Panc1 (cell line): ENCODE measurements at regions not wholly inside any gene's neighbourhood (a gene's known extent, or its start where the extent isn't known, plus 50 kb on each side); places are given as distances from the start of the nearest gene placed in this dataset.

Experiments used
- ATAC-seq: fragments of 200-7000 bp; cut with Tn5 transposase; 2 replicates; pipeline ENCODE4 v1.9.1; 2020; ENCODE audit warnings: mild to moderate bottlenecking, moderate library complexity
- BruUV-seq: library from RNA; stranded (reverse); fragments of 400-500 nt; replicated peaks from 2 replicates; lab custom pipeline; 2021; lab: Mats Ljungman, UMichigan
- CTCF ChIA-PET: fragments of 300-600 bp; sonication (Branson Sonifier 250); formaldehyde crosslinking; loops from one replicate; lab custom pipeline; 2022; ENCODE audit warnings: antibody characterized with exemption; lab: Charles Lee
- POLR2A ChIA-PET: fragments of 300-600 bp; sonication (Branson Sonifier 250); formaldehyde crosslinking; loops from one replicate; lab custom pipeline; 2022; ENCODE audit warnings: antibody characterized with exemption; lab: Charles Lee
- DNase-seq: peaks from one replicate; pipeline ENCODE4 v3.0.0-alpha.2; 2010; ENCODE audit warnings: low read depth, low spot score
- H3K27ac ChIP-seq: 2 replicates; pipeline ENCODE4 v1.5.1; 2011; ENCODE audit warnings: mild to moderate bottlenecking, low read length, inconsistent platforms
- H3K27me3 ChIP-seq: fragments of 200-500 bp; sonication (Bioruptor generic); 2 replicates; pipeline ENCODE4 v1.6.0; 2014; ENCODE audit warnings: low read length, inconsistent platforms; ENCODE audit not compliant: control insufficient read depth, insufficient read depth
- H3K36me3 ChIP-seq: fragments of 200-500 bp; sonication (Bioruptor generic); 2 replicates; pipeline ENCODE4 v1.5.1; 2014; ENCODE audit warnings: inconsistent platforms, mild to moderate bottlenecking, low read length, moderate library complexity; ENCODE audit not compliant: control insufficient read depth, insufficient read depth
- H3K4me1 ChIP-seq: 2 replicates; pipeline ENCODE4 v1.5.1; 2011; ENCODE audit warnings: inconsistent platforms, mild to moderate bottlenecking, low read length, moderate library complexity; ENCODE audit not compliant: control insufficient read depth, insufficient read depth
- H3K4me3 ChIP-seq, 2 experiments: 2 replicates each; pipeline ENCODE4 v1.5.1; 2011 to 2012; ENCODE audit warnings: low read depth in 2 of 2, low read length in 2 of 2, mild to moderate bottlenecking in 2 of 2, inconsistent platforms in 1 of 2, moderate library complexity in 1 of 2
- H3K9me3 ChIP-seq: fragments of 200-500 bp; sonication (Bioruptor generic); 2 replicates; pipeline ENCODE4 v1.5.1; 2014; ENCODE audit warnings: low read depth, mild to moderate bottlenecking, inconsistent platforms, low read length, moderate library complexity; ENCODE audit not compliant: control insufficient read depth, insufficient read depth
- CTCF ChIP-seq: fragments of 450-650 bp; IDR thresholded peaks from 2 replicates; pipeline ENCODE4 v1.5.1; 2017; ENCODE audit warnings: mild to moderate bottlenecking
- POLR2AphosphoS5 ChIP-seq: IDR thresholded peaks from 2 replicates; pipeline ENCODE4 v1.6.1; 2012; ENCODE audit warnings: mild to moderate bottlenecking, low read depth, low read length, moderate library complexity
- REST ChIP-seq, 2 experiments: IDR thresholded peaks; 2 replicates each; pipeline ENCODE4 v1.6.1; 2011 to 2012; ENCODE audit warnings: low read depth in 2 of 2, control low read depth in 1 of 2, low read length in 1 of 2, mild to moderate bottlenecking in 1 of 2, moderate library complexity in 1 of 2; ENCODE audit not compliant: insufficient read depth in 1 of 2
- SIN3A ChIP-seq: IDR thresholded peaks from 2 replicates; pipeline ENCODE4 v1.6.1; 2012; ENCODE audit warnings: low read depth, mild to moderate bottlenecking, low read length, moderate library complexity, borderline replicate concordance; ENCODE audit not compliant: insufficient read depth
- TCF7L2 ChIP-seq: IDR thresholded peaks from 2 replicates; pipeline ENCODE4 v1.6.1; 2011; ENCODE audit warnings: mild to moderate bottlenecking, low read depth, low read length, inconsistent platforms
- in situ Hi-C: cut with HindIII; loops from 2 replicates; pipeline ENCODE4 v1.10.0; 2016; ENCODE audit warnings: low sequenced_read_pairs, low pct_unique_long_range_greater_than_20kb
- intact Hi-C: fragments of 100-400 bp; cut with micrococcal nuclease; formaldehyde crosslinking; loops from one replicate; pipeline ENCODE4 v1.10.0; 2022; ENCODE audit not compliant: unreplicated experiment

- no peak for DNase-seq
- H3K9me3 ChIP-seq, result no peaks in the 10 kb centered on the region
- TF ChIP-seq REST (IDR thresholded peaks at IDR 0.05; ENCODE audit: insufficient read depth in 1 of 2, low read depth in 2 of 2, low read length in 1 of 2) (no peak), SIN3A (no peak), POLR2AphosphoS5 (no peak), TCF7L2 (no peak), CTCF (no peak)
- ATAC-seq, result no peak
- intact Hi-C loops (no loop called here), in situ Hi-C loops (no loop called here)
- H3K4me3 ChIP-seq, result no peak overlapping the region
- peak overlapping the region; percentile 92 for H3K27ac ChIP-seq
- no peaks in the 10 kb centered on the region for H3K27me3 ChIP-seq
- peaks cover 32% of the 10 kb centered on the region for H3K4me1 ChIP-seq
- ChIA-PET CTCF (interaction anchor here (1.1 kb wide), 1 partner anchor 123 kb away, joined by 4 read pairs; no protein-coding TSS in a partner anchor), POLR2A (interaction anchor here (0.6 kb wide), 3 partner anchors 16 to 171 kb away, joined by 3 to 5 read pairs (median 4); no protein-coding TSS in a partner anchor)
- H3K36me3 ChIP-seq, result no peaks in the 10 kb centered on the region
- BruUV-seq, result no TSS peak
These were observed 81.9 kb upstream of the TNS3 start for GRCh38 chr7:47663851-47664250.

GRCh38 chr7:47663213-47663612 lies 81.3 kb upstream of the TNS3 start:
- DNase-seq (no peak), ATAC-seq (no peak)
- intact Hi-C loops, result no loop called here
- Histone ChIP-seq H3K4me1 (peaks cover 35% of the 10 kb centered on the region), H3K27ac (peak overlapping the region; percentile 92), H3K4me3 (no peak overlapping the region), H3K9me3 (no peaks in the 10 kb centered on the region), H3K27me3 (no peaks in the 10 kb centered on the region), H3K36me3 (no peaks in the 10 kb centered on the region)
- in situ Hi-C loops, result no loop called here
- POLR2A ChIA-PET, result no interaction called here
- no TSS peak for BruUV-seq
- CTCF ChIA-PET, result interaction anchor here (1.1 kb wide), 1 partner anchor 124 kb away, joined by 4 read pairs; no protein-coding TSS in a partner anchor
- no peak for TF ChIP-seq CTCF
- no peak for TF ChIP-seq SIN3A
- no peak for TF ChIP-seq POLR2AphosphoS5
- no peak for TF ChIP-seq REST (IDR thresholded peaks at IDR 0.05; ENCODE audit: insufficient read depth in 1 of 2, low read depth in 2 of 2, low read length in 1 of 2)
- TF ChIP-seq TCF7L2, result no peak
